ENCODE measurements at regions not wholly inside any gene's neighbourhood (a gene's known extent, or its start where the extent isn't known, plus 50 kb on each side); places are given as distances from the start of the nearest gene placed in this dataset.

GRCh38 chr7:9854605-9855004 is 1119.1 kb upstream of the PHF14 start:
- TF ChIP-seq, protein P1, sequence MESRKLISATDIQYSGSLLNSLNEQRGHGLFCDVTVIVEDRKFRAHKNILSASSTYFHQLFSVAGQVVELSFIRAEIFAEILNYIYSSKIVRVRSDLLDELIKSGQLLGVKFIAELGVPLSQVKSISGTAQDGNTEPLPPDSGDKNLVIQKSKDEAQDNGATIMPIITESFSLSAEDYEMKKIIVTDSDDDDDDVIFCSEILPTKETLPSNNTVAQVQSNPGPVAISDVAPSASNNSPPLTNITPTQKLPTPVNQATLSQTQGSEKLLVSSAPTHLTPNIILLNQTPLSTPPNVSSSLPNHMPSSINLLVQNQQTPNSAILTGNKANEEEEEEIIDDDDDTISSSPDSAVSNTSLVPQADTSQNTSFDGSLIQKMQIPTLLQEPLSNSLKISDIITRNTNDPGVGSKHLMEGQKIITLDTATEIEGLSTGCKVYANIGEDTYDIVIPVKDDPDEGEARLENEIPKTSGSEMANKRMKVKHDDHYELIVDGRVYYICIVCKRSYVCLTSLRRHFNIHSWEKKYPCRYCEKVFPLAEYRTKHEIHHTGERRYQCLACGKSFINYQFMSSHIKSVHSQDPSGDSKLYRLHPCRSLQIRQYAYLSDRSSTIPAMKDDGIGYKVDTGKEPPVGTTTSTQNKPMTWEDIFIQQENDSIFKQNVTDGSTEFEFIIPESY (IDR thresholded peaks at IDR 0.05; ENCODE audit: extremely low read depth, insufficient replicate concordance, low read length), result no peak
- TF ChIP-seq CTCF (IDR thresholded peaks at IDR 0.05 in 2 of 3, conservative IDR thresholded peaks at IDR 0.05 in 1 of 3; ENCODE audit: borderline replicate concordance in 1 of 3, insufficient read depth in 1 of 3, low read depth in 2 of 3, low read length in 2 of 3), result no peak
- no peak for TF ChIP-seq POLR2AphosphoS5 (IDR thresholded peaks at IDR 0.05; ENCODE audit: low read depth, low read length)
- TF ChIP-seq POLR2A (IDR thresholded peaks at IDR 0.05; ENCODE audit: borderline replicate concordance, extremely low read depth, insufficient read depth, insufficient read length), result no peak
- no peak for TF ChIP-seq MAX (IDR thresholded peaks at IDR 0.05)
- TF ChIP-seq ZNF274 (IDR thresholded peaks at IDR 0.05; ENCODE audit: low read depth, low read length), result no peak
- TF ChIP-seq SIN3A (IDR thresholded peaks at IDR 0.05; ENCODE audit: low read depth), result no peak
- TF ChIP-seq FOSL1 (IDR thresholded peaks at IDR 0.05; ENCODE audit: low read depth), result no peak
- TF ChIP-seq REST (IDR thresholded peaks at IDR 0.05; ENCODE audit: low read depth), result no peak
- no peak for TF ChIP-seq EGR1 (IDR thresholded peaks at IDR 0.05; ENCODE audit: low read depth)
- TF ChIP-seq EZH2 (IDR thresholded peaks at IDR 0.05), result no peak
- no peak for TF ChIP-seq ZFX (IDR thresholded peaks at IDR 0.05)
- no peak for TF ChIP-seq RAD21 (IDR thresholded peaks at IDR 0.05; ENCODE audit: low read depth)
- no peak for TF ChIP-seq CEBPB (IDR thresholded peaks at IDR 0.05; ENCODE audit: low read depth)
